ENCODE measurements at regions not wholly inside any gene's neighbourhood (a gene's known extent, or its start where the extent isn't known, plus 50 kb on each side); places are given as distances from the start of the nearest gene placed in this dataset.

- peaks cover 57% of the 10 kb centered on the region for H3K9me3 Mint-ChIP-seq
- no peak overlapping the region for H3K4me3 Mint-ChIP-seq
- DNase-seq (ENCODE audit: low spot score in 2 of 2, unreplicated experiment in 2 of 2): no peak
- H3K27me3 Mint-ChIP-seq (ENCODE audit: low read depth): no peaks in the 10 kb centered on the region
- peaks cover 11% of the 10 kb centered on the region for H3K36me3 Mint-ChIP-seq
- H3K27ac Mint-ChIP-seq: no peak overlapping the region
- H3K4me1 Mint-ChIP-seq: no peaks in the 10 kb centered on the region
- TF ChIP-seq CTCF (IDR thresholded peaks at IDR 0.05; ENCODE audit: unreplicated experiment): no peak
These were observed 474.6 kb upstream of the ATP2B1 start for GRCh38 chr12:90183201-90183600.

DNA sequence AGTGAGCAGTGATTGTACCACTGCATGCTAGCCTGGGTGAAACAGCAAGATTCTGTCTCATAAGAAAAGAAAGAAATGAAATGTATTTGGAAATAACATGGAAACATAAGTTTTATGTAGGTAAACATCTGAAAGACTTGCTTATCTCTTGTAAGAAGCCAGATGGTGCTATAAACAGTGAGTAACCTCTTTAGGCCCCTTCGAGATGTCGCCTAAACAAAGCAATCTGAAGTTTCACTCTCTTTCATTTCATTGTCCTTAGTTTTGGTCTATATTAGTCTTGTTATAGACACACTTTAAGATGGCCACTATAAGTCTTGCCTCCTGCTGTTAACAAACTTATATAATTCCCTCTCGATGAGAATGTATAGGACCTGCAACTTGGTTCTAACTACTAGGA, 472.6 kb upstream of the ATP2B1 start:
- H3K4me1 Mint-ChIP-seq: no peaks in the 10 kb centered on the region
- DNase-seq (ENCODE audit: low spot score in 2 of 2, unreplicated experiment in 2 of 2): no peak
- H3K9me3 Mint-ChIP-seq: peaks cover 56% of the 10 kb centered on the region
- no peak for TF ChIP-seq CTCF (IDR thresholded peaks at IDR 0.05; ENCODE audit: unreplicated experiment)
- peaks cover 9% of the 10 kb centered on the region for H3K36me3 Mint-ChIP-seq
- no peak overlapping the region for H3K4me3 Mint-ChIP-seq
- no peak overlapping the region for H3K27ac Mint-ChIP-seq
- H3K27me3 Mint-ChIP-seq (ENCODE audit: low read depth): no peaks in the 10 kb centered on the region

DNA sequence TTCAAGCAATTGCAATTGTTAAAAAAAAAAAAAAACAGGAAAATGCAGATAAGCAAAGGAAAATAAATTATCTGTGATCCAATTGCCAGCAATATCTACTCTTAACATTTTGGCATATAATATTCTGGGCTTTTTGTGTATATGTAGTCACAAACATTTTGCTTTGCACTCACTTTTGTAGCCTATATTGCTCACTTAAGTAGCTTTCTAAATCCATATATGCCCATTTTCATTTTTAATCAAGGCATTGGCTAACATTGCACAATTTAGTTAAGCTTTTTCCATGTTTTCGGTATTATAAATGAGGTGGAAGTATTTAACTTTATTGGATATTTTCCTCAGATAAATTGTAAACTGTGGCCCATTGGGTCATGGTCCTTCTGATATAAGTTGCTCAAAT, 466.3 kb upstream of the ATP2B1 start:
- no peaks in the 10 kb centered on the region for H3K27me3 Mint-ChIP-seq (ENCODE audit: low read depth)
- H3K4me3 Mint-ChIP-seq: no peak overlapping the region
- TF ChIP-seq CTCF (IDR thresholded peaks at IDR 0.05; ENCODE audit: unreplicated experiment): no peak
- H3K4me1 Mint-ChIP-seq: peaks cover 22% of the 10 kb centered on the region
- DNase-seq (ENCODE audit: low spot score in 2 of 2, unreplicated experiment in 2 of 2): no peak
- no peak overlapping the region for H3K27ac Mint-ChIP-seq
- peaks cover 22% of the 10 kb centered on the region for H3K9me3 Mint-ChIP-seq
- no peaks in the 10 kb centered on the region for H3K36me3 Mint-ChIP-seq

- peaks cover 22% of the 10 kb centered on the region for H3K4me1 Mint-ChIP-seq
- no peak overlapping the region for H3K4me3 Mint-ChIP-seq
- no peak for DNase-seq (ENCODE audit: low spot score in 2 of 2, unreplicated experiment in 2 of 2)
- H3K9me3 Mint-ChIP-seq: peaks cover 20% of the 10 kb centered on the region
- no peak for TF ChIP-seq CTCF (IDR thresholded peaks at IDR 0.05; ENCODE audit: unreplicated experiment)
- peak overlapping the region; percentile 77 for H3K27ac Mint-ChIP-seq
- H3K27me3 Mint-ChIP-seq (ENCODE audit: low read depth): no peaks in the 10 kb centered on the region
- H3K36me3 Mint-ChIP-seq: no peaks in the 10 kb centered on the region
These were observed 465.5 kb upstream of the ATP2B1 start for GRCh38 chr12:90174198-90174510.

DNA sequence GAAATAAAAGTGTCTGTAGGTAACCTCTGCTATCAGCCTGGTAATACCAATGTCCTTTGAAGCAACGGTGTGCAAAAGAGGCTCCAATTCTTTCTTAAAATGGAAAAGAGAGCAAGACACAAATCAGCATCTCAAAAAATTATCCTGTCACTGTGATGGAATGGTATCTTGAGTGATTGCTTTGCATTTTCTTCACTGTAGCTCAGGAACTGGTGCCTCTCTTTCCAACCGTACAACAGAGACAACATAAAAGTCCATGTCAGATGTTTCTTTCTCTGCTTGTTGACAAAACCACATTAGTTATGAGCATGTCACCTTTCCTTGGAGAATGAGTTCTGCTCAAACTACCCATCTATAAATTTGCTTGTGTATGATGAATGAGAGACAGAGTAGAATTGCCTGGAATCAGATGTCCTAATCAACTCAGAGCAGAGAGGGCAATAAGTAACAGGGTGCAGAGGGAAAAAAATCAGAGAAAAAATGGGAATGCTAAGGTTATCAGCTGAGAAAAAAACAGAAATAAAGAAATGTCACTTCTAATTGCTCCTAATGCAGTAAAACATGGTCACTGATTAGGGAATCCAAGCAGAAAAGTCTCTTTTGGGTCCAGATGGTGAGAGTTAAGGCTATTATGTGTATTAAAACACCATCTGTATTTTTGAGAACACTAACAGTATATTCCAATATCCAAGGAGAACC, 465.0 kb upstream of the ATP2B1 start:
- no peaks in the 10 kb centered on the region for H3K27me3 Mint-ChIP-seq (ENCODE audit: low read depth)
- H3K27ac Mint-ChIP-seq: peak overlapping the region; percentile 26
- no peak for DNase-seq (ENCODE audit: low spot score in 2 of 2, unreplicated experiment in 2 of 2)
- no peak for TF ChIP-seq CTCF (IDR thresholded peaks at IDR 0.05; ENCODE audit: unreplicated experiment)
- H3K4me1 Mint-ChIP-seq: peaks cover 22% of the 10 kb centered on the region
- H3K9me3 Mint-ChIP-seq: peaks cover 19% of the 10 kb centered on the region
- no peaks in the 10 kb centered on the region for H3K36me3 Mint-ChIP-seq
- no peak overlapping the region for H3K4me3 Mint-ChIP-seq

DNA sequence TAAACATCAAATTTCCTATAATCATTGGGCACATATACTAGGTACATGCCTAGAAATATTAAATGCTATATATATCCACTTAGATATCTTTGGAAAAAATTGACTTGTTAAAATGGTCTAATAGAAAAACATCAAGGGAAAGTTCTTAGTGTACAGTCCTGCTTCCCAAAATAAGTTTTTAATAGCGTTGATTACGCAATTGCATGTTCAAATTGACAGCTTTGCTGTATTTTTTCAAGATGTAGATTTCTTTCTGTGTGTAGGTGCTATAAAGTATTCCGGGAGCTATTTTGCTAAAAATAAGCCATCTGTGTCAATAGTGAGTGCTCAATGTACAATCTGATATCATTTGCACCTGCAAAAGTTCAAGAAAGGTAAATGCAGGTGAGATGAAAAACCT, 463.9 kb upstream of the ATP2B1 start:
- H3K4me1 Mint-ChIP-seq: peaks cover 26% of the 10 kb centered on the region
- peaks cover 11% of the 10 kb centered on the region for H3K9me3 Mint-ChIP-seq
- no peak overlapping the region for H3K4me3 Mint-ChIP-seq
- DNase-seq (ENCODE audit: low spot score in 2 of 2, unreplicated experiment in 2 of 2): no peak
- no peaks in the 10 kb centered on the region for H3K27me3 Mint-ChIP-seq (ENCODE audit: low read depth)
- H3K36me3 Mint-ChIP-seq: no peaks in the 10 kb centered on the region
- H3K27ac Mint-ChIP-seq: no peak overlapping the region
- TF ChIP-seq CTCF (IDR thresholded peaks at IDR 0.05; ENCODE audit: unreplicated experiment): no peak

All from mesothelial cell of epicardium (in vitro differentiated cells).